Endothelial cell of umbilical vein (primary cell): ENCODE measurements at regions not wholly inside any gene's neighbourhood (a gene's known extent, or its start where the extent isn't known, plus 50 kb on each side); places are given as distances from the start of the nearest gene placed in this dataset.

Source experiments
- BruUV-seq: library from RNA; stranded (reverse); fragments of 400-500 nt; replicated peaks from 2 replicates; lab custom pipeline; 2021; lab: Mats Ljungman, UMichigan
- CTCF ChIA-PET: fragments of 300-600, 350-600 bp; sonication (Branson Sonifier 250); formaldehyde crosslinking; loops from one replicate; lab custom pipeline; 2021; ENCODE audit warnings: antibody characterized with exemption, inconsistent platforms; lab: Charles Lee
- POLR2A ChIA-PET: fragments of 300-600, 350-600 bp; sonication (Branson Sonifier 250); formaldehyde crosslinking; loops from one replicate; lab custom pipeline; 2021; ENCODE audit warnings: antibody characterized with exemption, inconsistent platforms; lab: Charles Lee
- DNase-seq: peaks from one replicate; pipeline ENCODE4 v3.0.0-alpha.2; 2011; ENCODE audit warnings: low read depth, low spot score
- FAIRE-seq: peaks from 2 replicates; lab custom pipeline; 2011; peaks lifted over from hg19 to GRCh38; lab: Jason Lieb, UNC
- H2AFZ ChIP-seq: 2 replicates; pipeline ENCODE4 v1.6.0; 2012; ENCODE audit warnings: low read depth, low read length, control low read depth, inconsistent platforms
- H3K27ac ChIP-seq: 2 replicates; pipeline ENCODE4 v1.5.1; 2011; ENCODE audit warnings: low read depth, mild to moderate bottlenecking, control low read depth, low read length, moderate library complexity; ENCODE audit not compliant: insufficient read depth
- H3K27me3 ChIP-seq, 2 experiments: 2 replicates each; pipeline versions ENCODE4 v1.6.0 to v1.6.1; 2011; ENCODE audit warnings: low read length in 2 of 2, mixed read lengths in 1 of 2; ENCODE audit not compliant: control insufficient read depth in 2 of 2, insufficient read depth in 2 of 2
- H3K36me3 ChIP-seq, 2 experiments: 2 replicates in 1 of 2; 3 replicates in 1 of 2; pipeline ENCODE4 v1.5.1; 2011; ENCODE audit warnings: low read length in 2 of 2, mild to moderate bottlenecking in 1 of 2, moderate library complexity in 1 of 2; ENCODE audit not compliant: control insufficient read depth in 2 of 2, insufficient read depth in 2 of 2; ENCODE audit errors: extremely low read depth in 1 of 2
- H3K4me1 ChIP-seq: 3 replicates; pipeline ENCODE4 v1.5.1; 2011; ENCODE audit warnings: mild to moderate bottlenecking, low read length; ENCODE audit not compliant: control insufficient read depth, insufficient read depth; ENCODE audit errors: extremely low read depth
- H3K4me2 ChIP-seq: 2 replicates; pipeline ENCODE4 v1.6.1; 2011; ENCODE audit warnings: low read length, control low read depth, mixed read lengths; ENCODE audit not compliant: insufficient read depth
- H3K4me3 ChIP-seq, 3 experiments: fragments of 200-600 bp in 1 of 3; sonication (generic), shearing (Covaris generic) in 1 of 3; replicated peaks in 1 of 3; 2 replicates each; pipeline ENCODE4 v1.5.1; 2011 to 2016; ENCODE audit warnings: control low read depth in 3 of 3, low read length in 3 of 3, mild to moderate bottlenecking in 2 of 3, inconsistent platforms in 1 of 3, low read depth in 1 of 3, moderate library complexity in 1 of 3; ENCODE audit not compliant: insufficient read depth in 1 of 3
- H3K79me2 ChIP-seq: 2 replicates; pipeline ENCODE4 v1.6.0; 2012; ENCODE audit warnings: low read length, inconsistent platforms; ENCODE audit not compliant: control insufficient read depth, insufficient read depth
- H3K9ac ChIP-seq: replicated peaks from 2 replicates; pipeline ENCODE3; 2011; ENCODE audit warnings: low read length, control low read depth; ENCODE audit not compliant: insufficient read depth; ENCODE audit errors: extremely low read depth
- H3K9me1 ChIP-seq: replicated peaks from 3 replicates; pipeline ENCODE4 v1.6.0; 2011; ENCODE audit warnings: mild to moderate bottlenecking, low read length; ENCODE audit not compliant: control insufficient read depth, insufficient read depth; ENCODE audit errors: extremely low read depth
- H3K9me3 ChIP-seq: replicated peaks from 2 replicates; pipeline ENCODE4 v1.5.1; 2012; ENCODE audit warnings: low read length, inconsistent platforms; ENCODE audit not compliant: control insufficient read depth, insufficient read depth
- H4K20me1 ChIP-seq: replicated peaks from 2 replicates; pipeline ENCODE3; 2011; ENCODE audit warnings: mild to moderate bottlenecking, low read length; ENCODE audit not compliant: control insufficient read depth, insufficient read depth; ENCODE audit errors: extremely low read depth
- FOS ChIP-seq: IDR thresholded peaks from 2 replicates; pipeline ENCODE4 v1.6.1; 2011; ENCODE audit warnings: mild to moderate bottlenecking, low read length, moderate library complexity, borderline replicate concordance; ENCODE audit not compliant: insufficient read depth
- POLR2AphosphoS5 ChIP-seq: IDR thresholded peaks from 2 replicates; pipeline ENCODE4 v1.6.1; 2012; ENCODE audit warnings: low read depth, mild to moderate bottlenecking, control low read depth, low read length, moderate library complexity; ENCODE audit not compliant: insufficient read depth
- dilution Hi-C: fragments of 300-500 bp; cut with MboI; formaldehyde crosslinking; loops from one replicate; pipeline ENCODE4 v1.15.0; 2019; ENCODE audit warnings: low sequenced_read_pairs; ENCODE audit not compliant: extremely low pct_ligation_motif_present
- intact Hi-C: fragments of 100-400 bp; cut with micrococcal nuclease; formaldehyde crosslinking; loops from one replicate; pipeline ENCODE4 v1.10.0; 2022
- TF ChIP-seq, protein P1 (sequence below): IDR thresholded peaks from 2 replicates; pipeline ENCODE4 v1.6.1; 2011; ENCODE audit not compliant: insufficient read depth, insufficient read length

GRCh38 chr22:46043816-46044620 lies 67.1 kb upstream of the WNT7B start:
- H3K36me3 ChIP-seq, result no peaks in the 10 kb centered on the region
- H3K27me3 ChIP-seq, result no peaks in the 10 kb centered on the region
- BruUV-seq, result TSS peak; percentile 42
- H3K4me3 ChIP-seq, result peak overlapping the region; percentile 42 to 47 (median 47)
- H3K79me2 ChIP-seq, result peaks cover 3% of the 10 kb centered on the region
- FAIRE-seq (peak; percentile 48), DNase-seq (no peak)
- H3K4me2 ChIP-seq, result peak overlapping the region; percentile 70
- H3K27ac ChIP-seq, result peak overlapping the region; percentile 53
- peak overlapping the region; percentile 76 for H3K9ac ChIP-seq
- TF ChIP-seq POLR2AphosphoS5, result no peak
- TF ChIP-seq FOS, result no peak
- TF ChIP-seq, protein P1, sequence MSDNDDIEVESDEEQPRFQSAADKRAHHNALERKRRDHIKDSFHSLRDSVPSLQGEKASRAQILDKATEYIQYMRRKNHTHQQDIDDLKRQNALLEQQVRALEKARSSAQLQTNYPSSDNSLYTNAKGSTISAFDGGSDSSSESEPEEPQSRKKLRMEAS, result no peak
- H2AFZ ChIP-seq, result peak overlapping the region; percentile 71
- ChIA-PET POLR2A (interaction anchor here (0.8 kb wide), 1 partner anchor 25 kb away, joined by 3 read pairs; no protein-coding TSS in a partner anchor), CTCF (interaction anchor here (1.6 to 4.5 kb wide), 2 partner anchors 9 to 37 kb away, joined by 4 to 23 read pairs; no protein-coding TSS in a partner anchor)
- intact Hi-C loops, result loop anchor here (1.0 to 2.0 kb wide), 3 partner anchors 8 to 17 kb away; no protein-coding TSS in a partner anchor
- no peaks in the 10 kb centered on the region for H4K20me1 ChIP-seq
- dilution Hi-C loops, result no loop called here
- H3K4me1 ChIP-seq, result peaks cover 22% of the 10 kb centered on the region
- H3K9me3 ChIP-seq, result no peaks in the 10 kb centered on the region
- no peaks in the 10 kb centered on the region for H3K9me1 ChIP-seq
